ENCODE measurements at regions not wholly inside any gene's neighbourhood (a gene's known extent, or its start where the extent isn't known, plus 50 kb on each side); places are given as distances from the start of the nearest gene placed in this dataset.
"Not testable (repeated sequence)": the region's sequence is repeated elsewhere in the genome, so short reads cannot be mapped to it uniquely, and the experiment has no call there.

DNA sequence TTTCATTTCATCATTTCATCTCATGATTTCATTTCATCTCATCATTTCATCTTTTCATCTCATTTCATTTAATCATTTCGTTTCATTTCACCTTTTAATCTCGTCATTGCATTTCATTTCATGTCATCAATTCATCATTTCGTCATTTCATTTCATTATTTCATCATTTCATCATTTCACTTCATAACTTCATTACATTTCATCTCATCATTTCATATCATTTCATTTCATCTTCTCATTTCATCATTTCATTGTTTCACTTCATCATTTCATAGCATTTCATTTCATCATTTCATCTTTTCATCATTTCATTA, 131.6 kb downstream of the ZNF92 start:
- not testable (repeated sequence) for TF ChIP-seq REPIN1 (CRISPR knock-in tag; IDR thresholded peaks at IDR 0.05; ENCODE audit: borderline replicate concordance, low read depth); ZNF33A (CRISPR knock-in tag; IDR thresholded peaks at IDR 0.05; ENCODE audit: borderline replicate concordance); DNMT1 (CRISPR knock-in tag; IDR thresholded peaks at IDR 0.05); EP300 (IDR thresholded peaks at IDR 0.05; ENCODE audit: low read depth in 2 of 2, low read length in 2 of 2); EP300 (CRISPR knock-in tag; IDR thresholded peaks at IDR 0.05; ENCODE audit: borderline replicate concordance); ELF4 (CRISPR knock-in tag; IDR thresholded peaks at IDR 0.05; ENCODE audit: borderline replicate concordance); ZNF460 (CRISPR knock-in tag; IDR thresholded peaks at IDR 0.05; ENCODE audit: borderline replicate concordance); NR2C2 (CRISPR knock-in tag; IDR thresholded peaks at IDR 0.05; ENCODE audit: borderline replicate concordance); POLR2AphosphoS5 (IDR thresholded peaks at IDR 0.05; ENCODE audit: low read depth, low read length)
- TF ChIP-seq, protein P1, sequence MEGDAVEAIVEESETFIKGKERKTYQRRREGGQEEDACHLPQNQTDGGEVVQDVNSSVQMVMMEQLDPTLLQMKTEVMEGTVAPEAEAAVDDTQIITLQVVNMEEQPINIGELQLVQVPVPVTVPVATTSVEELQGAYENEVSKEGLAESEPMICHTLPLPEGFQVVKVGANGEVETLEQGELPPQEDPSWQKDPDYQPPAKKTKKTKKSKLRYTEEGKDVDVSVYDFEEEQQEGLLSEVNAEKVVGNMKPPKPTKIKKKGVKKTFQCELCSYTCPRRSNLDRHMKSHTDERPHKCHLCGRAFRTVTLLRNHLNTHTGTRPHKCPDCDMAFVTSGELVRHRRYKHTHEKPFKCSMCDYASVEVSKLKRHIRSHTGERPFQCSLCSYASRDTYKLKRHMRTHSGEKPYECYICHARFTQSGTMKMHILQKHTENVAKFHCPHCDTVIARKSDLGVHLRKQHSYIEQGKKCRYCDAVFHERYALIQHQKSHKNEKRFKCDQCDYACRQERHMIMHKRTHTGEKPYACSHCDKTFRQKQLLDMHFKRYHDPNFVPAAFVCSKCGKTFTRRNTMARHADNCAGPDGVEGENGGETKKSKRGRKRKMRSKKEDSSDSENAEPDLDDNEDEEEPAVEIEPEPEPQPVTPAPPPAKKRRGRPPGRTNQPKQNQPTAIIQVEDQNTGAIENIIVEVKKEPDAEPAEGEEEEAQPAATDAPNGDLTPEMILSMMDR (CRISPR knock-in tag; IDR thresholded peaks at IDR 0.05) = not testable (repeated sequence)
